GM12891 (cell line): ENCODE measurements at regions not wholly inside any gene's neighbourhood (a gene's known extent, or its start where the extent isn't known, plus 50 kb on each side); places are given as distances from the start of the nearest gene placed in this dataset.

Source experiments
- POLR2A ChIP-seq: IDR thresholded peaks from 2 replicates; pipeline ENCODE4 v1.6.1; 2011; ENCODE audit warnings: low read depth, low read length, control low read depth
- POLR2AphosphoS5 ChIP-seq: IDR thresholded peaks from 2 replicates; pipeline ENCODE4 v1.6.1; 2011; ENCODE audit warnings: low read depth, low read length, control low read depth
- TAF1 ChIP-seq: IDR thresholded peaks from 2 replicates; pipeline ENCODE4 v1.6.1; 2011; ENCODE audit warnings: low read depth, low read length, control low read depth

GRCh38 chr20:5691918-5692618 is 58.1 kb upstream of the SHLD1 start:
- TF ChIP-seq POLR2A (no peak), TAF1 (no peak), POLR2AphosphoS5 (no peak)
